NCI-H2081 treated with DMSO at 0.1 percent for 48 hours (cell line): ENCODE measurements at regions not wholly inside any gene's neighbourhood (a gene's known extent, or its start where the extent isn't known, plus 50 kb on each side); places are given as distances from the start of the nearest gene placed in this dataset.

Source experiments
- DNase-seq: peaks from one replicate; lab custom pipeline; 2025; lab: John Stamatoyannopoulos, UW

DNA sequence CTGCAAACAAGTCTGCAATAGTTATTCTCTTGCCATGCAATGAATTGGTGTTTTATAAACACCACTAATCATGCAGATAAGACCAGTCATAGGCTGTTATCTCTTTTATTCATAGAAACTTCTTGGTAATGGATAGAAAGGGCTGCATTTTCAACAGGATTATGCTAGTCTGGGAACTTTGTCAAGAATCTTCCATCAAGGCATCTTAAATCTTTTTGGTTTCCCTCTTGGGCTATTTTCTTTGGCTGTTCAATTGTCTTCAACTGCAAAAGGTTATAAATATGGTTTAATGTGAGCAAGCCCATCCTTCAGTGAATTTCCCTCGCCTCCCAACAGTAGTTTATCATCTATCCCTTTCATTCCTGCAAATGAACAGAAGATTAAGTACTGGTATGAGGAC, 59.0 kb upstream of the MINAR1 start:
- DNase-seq, result no peak

DNA sequence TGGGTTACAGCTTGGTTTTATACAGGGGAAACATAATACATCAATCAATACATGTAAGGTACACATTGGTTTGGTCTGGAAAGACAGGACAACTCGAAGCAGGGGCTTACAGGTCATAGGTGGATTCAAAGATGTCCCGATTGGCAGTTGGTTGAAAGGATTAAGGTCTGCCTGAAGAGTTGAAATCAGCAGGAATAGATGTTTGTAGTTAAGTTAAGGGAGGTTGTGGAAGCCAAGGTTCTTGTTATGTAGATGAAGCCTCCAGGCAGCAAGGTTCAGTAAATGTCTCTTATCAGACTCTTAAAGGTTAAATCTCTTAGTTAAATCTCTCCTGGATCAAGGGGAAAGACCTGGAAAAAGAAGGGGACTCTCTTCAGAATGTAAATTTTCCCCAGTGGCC, 58.4 kb upstream of the MINAR1 start:
- DNase-seq, result no peak

DNA sequence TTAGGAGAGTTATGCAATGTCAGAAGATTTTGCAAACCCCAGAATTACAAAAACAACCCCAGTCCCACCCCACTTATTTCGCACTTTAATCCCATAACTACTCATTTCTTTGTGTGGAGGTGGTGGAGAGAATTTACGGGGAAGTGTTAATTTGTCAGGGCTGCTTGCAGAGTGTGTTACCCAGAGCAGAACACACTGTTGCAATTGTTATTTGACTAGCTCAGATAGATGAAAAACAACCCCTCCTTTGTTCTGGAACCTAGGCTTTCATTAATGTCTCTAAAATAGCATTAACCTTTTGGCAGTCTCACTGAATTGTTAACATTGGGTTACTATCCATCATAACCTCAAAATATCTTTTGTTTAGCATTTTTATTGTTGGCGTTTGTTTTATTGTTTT, 55.8 kb upstream of the MINAR1 start:
- DNase-seq, result no peak

- DNase-seq, result no peak
These were observed 53.6 kb upstream of the MINAR1 start for GRCh38 chr15:79378394-79379109.

DNA sequence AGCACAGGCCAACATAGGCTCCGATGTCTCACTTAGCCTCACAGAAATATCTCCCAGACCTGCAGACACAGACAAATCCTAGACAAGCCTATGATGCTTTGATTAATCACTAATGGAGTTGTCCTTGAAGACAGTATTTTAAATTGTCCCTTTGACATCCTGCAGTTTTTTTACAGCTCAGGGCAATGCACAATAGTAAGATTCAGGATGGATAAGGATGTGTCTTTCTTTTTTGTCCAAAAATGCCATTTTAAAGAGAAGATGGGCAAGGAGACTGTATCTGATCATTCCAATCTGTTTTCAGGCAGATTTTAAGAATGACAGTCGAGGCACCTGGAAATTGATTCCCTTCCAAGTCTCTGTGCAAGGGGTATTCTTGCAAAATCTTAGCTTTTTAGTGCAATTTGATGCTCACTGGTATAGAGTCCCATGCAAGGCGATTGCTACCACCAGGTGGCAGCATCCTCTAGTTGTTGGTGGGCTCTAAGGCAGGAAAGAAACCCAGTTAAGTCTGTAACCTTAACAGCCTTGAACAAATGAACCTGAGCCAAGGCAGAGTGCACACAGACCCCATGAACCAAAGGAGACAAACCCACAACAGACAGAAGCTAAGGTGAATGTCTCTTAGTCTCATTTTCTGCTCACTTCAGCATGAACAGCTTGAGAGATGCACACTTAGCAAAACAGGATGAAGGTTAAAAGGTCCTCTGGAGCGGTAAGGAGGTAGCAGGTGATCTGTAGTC, 51.2 kb upstream of the MINAR1 start:
- peak; percentile 30 for DNase-seq

DNA sequence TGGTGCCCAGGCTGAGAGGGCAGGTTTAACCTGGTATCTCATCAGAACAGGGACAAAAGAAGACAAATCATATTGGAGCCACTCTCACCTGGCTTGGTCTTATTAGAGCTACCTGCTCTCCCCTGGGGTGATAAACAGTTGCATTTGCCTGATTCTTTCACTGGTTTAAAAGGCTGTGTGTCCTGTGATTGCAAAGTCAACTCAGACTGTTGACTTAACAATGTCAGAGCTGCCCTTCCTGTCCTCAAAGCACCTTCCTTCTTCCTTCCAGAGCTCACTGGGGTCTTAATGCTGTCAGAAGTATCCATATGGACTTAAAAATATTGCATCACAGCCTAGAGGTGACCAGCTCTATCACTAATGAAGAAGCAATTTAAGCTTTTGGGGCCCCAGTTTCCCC, 50.5 kb upstream of the MINAR1 start:
- peak; percentile 27 for DNase-seq
